HCT116 (cell line): ENCODE measurements at regions not wholly inside any gene's neighbourhood (a gene's known extent, or its start where the extent isn't known, plus 50 kb on each side); places are given as distances from the start of the nearest gene placed in this dataset.

Experiments used
- ATAC-seq: fragments of 200-7000 bp; cut with Tn5 transposase; 2 replicates; pipeline ENCODE4 v1.9.1; 2020; ENCODE audit warnings: mild to moderate bottlenecking, moderate library complexity
- BruUV-seq: library from RNA; stranded (reverse); fragments of 400-500 nt; replicated peaks from 2 replicates; lab custom pipeline; 2021; lab: Mats Ljungman, UMichigan
- CTCF ChIA-PET: fragments of 300-600 bp; sonication (Branson Sonifier 250); formaldehyde crosslinking; loops from one replicate; lab custom pipeline; 2021; ENCODE audit warnings: antibody characterized with exemption; lab: Charles Lee
- POLR2A ChIA-PET: fragments of 300-600, 350-600 bp; sonication (Branson Sonifier 250); formaldehyde crosslinking; loops from one replicate; lab custom pipeline; 2021; ENCODE audit warnings: antibody characterized with exemption; lab: Charles Lee
- RAD21 ChIA-PET, 2 experiments: fragments of 300-600 bp; sonication (Branson Sonifier 250); formaldehyde crosslinking; loops; one replicate each; lab custom pipeline; 2023; ENCODE audit warnings: low total read pairs in 2 of 2; ENCODE audit not compliant: uncharacterized antibody in 2 of 2, unreplicated experiment in 2 of 2, low non-redundant PET in 1 of 2; lab: Charles Lee
- DNase-seq: peaks from one replicate; pipeline ENCODE4 v3.0.0-alpha.2; 2010; ENCODE audit warnings: low read depth, low spot score
- H2AFZ ChIP-seq: fragments of 200-600 bp; shearing (Covaris generic), sonication (generic); 2 replicates; pipeline ENCODE4 v1.6.1; 2017; ENCODE audit warnings: low read depth, mixed run types, mixed read lengths, antibody characterized with exemption, low read length; ENCODE audit not compliant: poor library complexity, severe bottlenecking
- H3K27ac ChIP-seq: 2 replicates; pipeline ENCODE4 v1.5.1; 2012; ENCODE audit warnings: low read depth, low read length
- H3K27me3 ChIP-seq: fragments of 200-600 bp; sonication (generic); 2 replicates; pipeline ENCODE4 v1.6.1; 2016; ENCODE audit warnings: mixed run types, low read length, mixed read lengths; ENCODE audit not compliant: insufficient read depth
- H3K36me3 ChIP-seq, 2 experiments: fragments of 200-500 bp in 1 of 2; fragments of 200-600 bp in 1 of 2; sonication (Bioruptor generic) in 1 of 2; sonication (generic) in 1 of 2; 2 replicates each; pipeline versions ENCODE4 v1.5.1 to v1.6.1; 2014 to 2016; ENCODE audit warnings: low read length in 2 of 2, inconsistent platforms in 1 of 2, mixed read lengths in 1 of 2, mixed run types in 1 of 2; ENCODE audit not compliant: insufficient read depth in 2 of 2, control insufficient read depth in 1 of 2
- H3K4me1 ChIP-seq, 2 experiments: fragments of 200-600 bp in 1 of 2; sonication (generic) in 1 of 2; 2 replicates each; pipeline versions ENCODE4 v1.5.1 to v1.6.1; 2012 to 2017; ENCODE audit warnings: low read length in 2 of 2, inconsistent platforms in 1 of 2, mild to moderate bottlenecking in 1 of 2, mixed read lengths in 1 of 2, mixed run types in 1 of 2, moderate library complexity in 1 of 2; ENCODE audit not compliant: insufficient read depth in 2 of 2, control insufficient read depth in 1 of 2
- H3K4me2 ChIP-seq: fragments of 200-600 bp; sonication (generic); 2 replicates; pipeline ENCODE4 v1.6.1; 2017; ENCODE audit warnings: mixed run types, low read length, mixed read lengths
- H3K4me3 ChIP-seq, 2 experiments: fragments of 200-600 bp in 1 of 2; sonication (generic) in 1 of 2; replicated peaks in 1 of 2; 2 replicates each; pipeline ENCODE4 v1.5.1; 2011 to 2016; ENCODE audit warnings: low read length in 2 of 2, control low read depth in 1 of 2, low read depth in 1 of 2, mild to moderate bottlenecking in 1 of 2, mixed read lengths in 1 of 2, mixed run types in 1 of 2
- H3K79me2 ChIP-seq: fragments of 200-600 bp; sonication (generic); 2 replicates; pipeline ENCODE4 v1.6.1; 2017; ENCODE audit warnings: mild to moderate bottlenecking, mixed run types, low read length, moderate library complexity, mixed read lengths; ENCODE audit not compliant: insufficient read depth
- H3K9ac ChIP-seq: fragments of 200-600 bp; sonication (generic); 2 replicates; pipeline ENCODE4 v1.6.1; 2016; ENCODE audit warnings: low read length, mixed read lengths
- H3K9me2 ChIP-seq: fragments of 200-600 bp; sonication (generic), shearing (Covaris generic); 2 replicates; pipeline ENCODE4 v1.6.1; 2017; ENCODE audit warnings: mixed run types, mild to moderate bottlenecking, moderate library complexity; ENCODE audit not compliant: insufficient read depth
- H3K9me3 ChIP-seq, 2 experiments: fragments of 200-500 bp in 1 of 2; fragments of 200-600 bp in 1 of 2; sonication (Bioruptor generic) in 1 of 2; sonication (generic) in 1 of 2; 2 replicates each; pipeline ENCODE4 v1.6.1; 2014 to 2017; ENCODE audit warnings: low read length in 2 of 2, mixed read lengths in 2 of 2, inconsistent platforms in 1 of 2, low read depth in 1 of 2, mild to moderate bottlenecking in 1 of 2, mixed run types in 1 of 2, moderate library complexity in 1 of 2; ENCODE audit not compliant: control insufficient read depth in 1 of 2, insufficient read depth in 1 of 2
- H4K20me1 ChIP-seq: fragments of 200-600 bp; sonication (generic), shearing (Covaris generic); 2 replicates; pipeline ENCODE4 v1.6.1; 2017; ENCODE audit warnings: mixed run types, mild to moderate bottlenecking, moderate library complexity; ENCODE audit not compliant: insufficient read depth
- CBX3 ChIP-seq: IDR thresholded peaks from 2 replicates; pipeline ENCODE4 v1.6.1; 2012; ENCODE audit warnings: low read depth
- CEBPB ChIP-seq: IDR thresholded peaks from 2 replicates; pipeline ENCODE4 v1.6.1; 2012; ENCODE audit warnings: low read depth
- EGR1 ChIP-seq: IDR thresholded peaks from 2 replicates; pipeline ENCODE4 v1.6.1; 2012; ENCODE audit warnings: low read depth
- ELF1 ChIP-seq: IDR thresholded peaks from 2 replicates; pipeline ENCODE4 v1.6.1; 2012; ENCODE audit warnings: low read depth, borderline replicate concordance
- EZH2 ChIP-seq: fragments of 200-600 bp; sonication (generic); IDR thresholded peaks from 2 replicates; pipeline ENCODE4 v1.6.1; 2017; ENCODE audit warnings: antibody characterized with exemption, mixed run types
- EZH2phosphoT487 ChIP-seq: fragments of 200-600 bp; IDR thresholded peaks from 2 replicates; pipeline ENCODE4 v1.6.1; 2018; ENCODE audit warnings: antibody characterized with exemption, borderline replicate concordance
- FOSL1 ChIP-seq: IDR thresholded peaks from 2 replicates; pipeline ENCODE4 v1.6.1; 2012; ENCODE audit warnings: low read depth
- JUND ChIP-seq: IDR thresholded peaks from 2 replicates; pipeline ENCODE4 v1.6.1; 2012
- POLR2A ChIP-seq: IDR thresholded peaks from 2 replicates; pipeline ENCODE4 v1.7.0; 2011; ENCODE audit warnings: borderline replicate concordance; ENCODE audit not compliant: insufficient read depth, insufficient read length; ENCODE audit errors: extremely low read depth
- POLR2AphosphoS5 ChIP-seq: IDR thresholded peaks from 2 replicates; pipeline ENCODE4 v1.6.1; 2011; ENCODE audit warnings: mild to moderate bottlenecking, low read depth, low read length, moderate library complexity
- RAD21 ChIP-seq: IDR thresholded peaks from 2 replicates; pipeline ENCODE4 v1.6.1; 2012; ENCODE audit warnings: low read depth, mild to moderate bottlenecking
- SIN3A ChIP-seq: IDR thresholded peaks from 2 replicates; pipeline ENCODE4 v1.6.1; 2012; ENCODE audit warnings: low read depth
- SP1 ChIP-seq: IDR thresholded peaks from 2 replicates; pipeline ENCODE4 v1.6.1; 2012; ENCODE audit warnings: low read depth
- SRF ChIP-seq: IDR thresholded peaks from 2 replicates; pipeline ENCODE4 v1.6.1; 2012; ENCODE audit warnings: low read depth
- TCF7L2 ChIP-seq: IDR thresholded peaks from 2 replicates; pipeline ENCODE4 v1.7.0; 2011; ENCODE audit warnings: borderline replicate concordance, inconsistent platforms; ENCODE audit not compliant: insufficient read depth, insufficient read length; ENCODE audit errors: extremely low read depth
- YY1 ChIP-seq: IDR thresholded peaks from 2 replicates; pipeline ENCODE4 v1.6.1; 2011; ENCODE audit warnings: low read length, low read depth, moderate library complexity, mild to moderate bottlenecking; ENCODE audit not compliant: insufficient replicate concordance; ENCODE audit errors: extremely low read depth
- ZFX ChIP-seq: fragments of 450-650 bp; IDR thresholded peaks from 2 replicates; pipeline ENCODE4 v1.6.1; 2017
- ZNF274 ChIP-seq: fragments of 200-500 bp; sonication (Bioruptor generic); IDR thresholded peaks from 2 replicates; pipeline ENCODE4 v1.6.1; 2014; ENCODE audit warnings: mild to moderate bottlenecking, low read depth, low read length, inconsistent platforms
- intact Hi-C: fragments of 100-400 bp; cut with micrococcal nuclease; formaldehyde crosslinking; loops from 2 replicates; pipeline ENCODE4 v1.10.0; 2022
- TF ChIP-seq, protein P1 (sequence below): IDR thresholded peaks from 2 replicates; pipeline ENCODE4 v1.6.1; 2011; ENCODE audit warnings: mild to moderate bottlenecking, low read length, moderate library complexity; ENCODE audit not compliant: insufficient replicate concordance; ENCODE audit errors: extremely low read depth
- TF ChIP-seq, protein P2 (sequence below): IDR thresholded peaks from 2 replicates; pipeline ENCODE4 v1.6.1; 2012
- TF ChIP-seq, protein P3 (sequence below): IDR thresholded peaks from 2 replicates; pipeline ENCODE4 v1.6.1; 2012; ENCODE audit warnings: low read depth

DNA sequence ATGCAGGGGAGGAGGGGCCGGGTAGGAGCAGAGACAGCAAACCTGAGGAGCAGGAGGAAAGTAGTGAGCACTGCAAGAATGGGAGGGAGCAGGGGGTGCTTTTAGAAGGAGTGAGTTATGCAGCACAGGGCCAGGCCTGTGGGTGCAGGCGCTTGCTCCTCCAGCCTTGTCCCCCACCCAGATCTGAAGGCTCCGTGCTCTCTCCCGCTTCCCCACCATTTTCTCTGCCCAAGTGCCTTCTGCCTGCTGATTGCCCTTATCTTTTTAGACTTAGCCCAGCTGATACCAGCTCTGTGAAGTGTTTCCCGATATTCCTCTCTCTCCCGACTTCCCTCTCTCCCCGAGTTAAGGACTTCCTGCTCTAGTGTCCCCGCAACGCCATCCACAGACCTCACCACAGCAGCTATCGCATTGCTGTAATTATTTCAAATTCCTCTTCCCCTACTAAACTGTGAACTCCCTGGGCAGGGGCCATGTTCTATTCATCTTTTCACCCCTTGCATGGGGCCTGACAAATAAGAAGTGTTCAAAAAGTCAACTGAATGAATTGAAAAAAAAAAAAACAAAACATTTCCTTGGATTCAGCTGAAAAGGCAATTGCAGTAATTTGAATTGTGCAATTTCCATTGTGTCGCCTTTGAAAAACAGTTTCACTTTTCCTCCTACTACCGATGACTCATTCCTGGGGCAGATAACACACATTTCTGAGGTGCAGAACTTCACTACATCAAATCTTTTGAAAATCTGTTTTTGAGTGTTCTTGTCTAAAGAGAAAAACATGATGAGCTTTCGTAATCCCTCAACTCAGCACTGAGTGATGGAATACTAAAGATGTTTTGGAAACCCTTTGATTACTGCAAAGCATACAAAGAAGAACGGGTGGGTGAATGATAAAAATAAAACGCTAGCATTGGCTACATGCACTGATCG lies 69.7 kb upstream of the BMAL1 start:
- CTCF ChIA-PET = interaction anchor here (0.7 to 4.6 kb wide), 7 partner anchors 127 to 919 kb away, joined by 3 to 70 read pairs (median 5); no protein-coding TSS in a partner anchor
- BruUV-seq = no TSS peak
- POLR2A ChIA-PET = interaction anchor here (1.9 kb wide), 1 partner anchor 9 kb away, joined by 8 read pairs; no protein-coding TSS in a partner anchor
- no peaks in the 10 kb centered on the region for H3K79me2 ChIP-seq
- peak overlapping the region; percentile 33 to 51 for H3K4me3 ChIP-seq
- no peaks in the 10 kb centered on the region for H4K20me1 ChIP-seq
- peak overlapping the region; percentile 46 for H3K9ac ChIP-seq
- H3K9me3 ChIP-seq = no peaks in the 10 kb centered on the region
- H3K4me2 ChIP-seq = peak overlapping the region; percentile 77
- peaks cover 6 to 36% of the 10 kb centered on the region in 2 experiments; a peak in 3 of 4 replicates for H3K4me1 ChIP-seq
- ATAC-seq (peak; percentile 61), DNase-seq (no peak)
- intact Hi-C loops = no loop called here
- peak overlapping the region; percentile 53 for H3K27ac ChIP-seq
- peak overlapping the region; percentile 92 for H2AFZ ChIP-seq
- RAD21 ChIA-PET = interaction anchor here in 1 of 2 experiments (0.7 to 1.6 kb wide), 2 partner anchors 244 to 320 kb away, joined by 3 to 5 read pairs; no protein-coding TSS in a partner anchor
- H3K9me2 ChIP-seq = no peaks in the 10 kb centered on the region
- no peaks in the 10 kb centered on the region for H3K27me3 ChIP-seq
- no peaks in the 10 kb centered on the region for H3K36me3 ChIP-seq
- TF ChIP-seq, protein P1, sequence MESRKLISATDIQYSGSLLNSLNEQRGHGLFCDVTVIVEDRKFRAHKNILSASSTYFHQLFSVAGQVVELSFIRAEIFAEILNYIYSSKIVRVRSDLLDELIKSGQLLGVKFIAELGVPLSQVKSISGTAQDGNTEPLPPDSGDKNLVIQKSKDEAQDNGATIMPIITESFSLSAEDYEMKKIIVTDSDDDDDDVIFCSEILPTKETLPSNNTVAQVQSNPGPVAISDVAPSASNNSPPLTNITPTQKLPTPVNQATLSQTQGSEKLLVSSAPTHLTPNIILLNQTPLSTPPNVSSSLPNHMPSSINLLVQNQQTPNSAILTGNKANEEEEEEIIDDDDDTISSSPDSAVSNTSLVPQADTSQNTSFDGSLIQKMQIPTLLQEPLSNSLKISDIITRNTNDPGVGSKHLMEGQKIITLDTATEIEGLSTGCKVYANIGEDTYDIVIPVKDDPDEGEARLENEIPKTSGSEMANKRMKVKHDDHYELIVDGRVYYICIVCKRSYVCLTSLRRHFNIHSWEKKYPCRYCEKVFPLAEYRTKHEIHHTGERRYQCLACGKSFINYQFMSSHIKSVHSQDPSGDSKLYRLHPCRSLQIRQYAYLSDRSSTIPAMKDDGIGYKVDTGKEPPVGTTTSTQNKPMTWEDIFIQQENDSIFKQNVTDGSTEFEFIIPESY = no peak
- TF ChIP-seq JUND = peak; percentile 76
- peak; percentile 93 for TF ChIP-seq CEBPB
- no peak for TF ChIP-seq EZH2
- TF ChIP-seq SP1 = peak; percentile 28; the same call in 1 of the 2 replicates
- 0 out of 2 replicates have a peak, but pooled peaks have one; percentile 5 for TF ChIP-seq RAD21
- no peak for TF ChIP-seq CBX3
- TF ChIP-seq ELF1 = no peak; the same call in 1 of the 2 replicates
- no peak for TF ChIP-seq ZFX
- no peak for TF ChIP-seq SRF
- no peak for TF ChIP-seq POLR2AphosphoS5
- peak; percentile 40; the same call in 1 of the 2 replicates for TF ChIP-seq EGR1
- no peak for TF ChIP-seq POLR2A
- peak; percentile 78 for TF ChIP-seq FOSL1
- TF ChIP-seq ZNF274 = no peak
- TF ChIP-seq YY1 = no peak
- no peak for TF ChIP-seq TCF7L2
- TF ChIP-seq, protein P2, sequence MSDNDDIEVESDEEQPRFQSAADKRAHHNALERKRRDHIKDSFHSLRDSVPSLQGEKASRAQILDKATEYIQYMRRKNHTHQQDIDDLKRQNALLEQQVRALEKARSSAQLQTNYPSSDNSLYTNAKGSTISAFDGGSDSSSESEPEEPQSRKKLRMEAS = no peak
- TF ChIP-seq, protein P3, sequence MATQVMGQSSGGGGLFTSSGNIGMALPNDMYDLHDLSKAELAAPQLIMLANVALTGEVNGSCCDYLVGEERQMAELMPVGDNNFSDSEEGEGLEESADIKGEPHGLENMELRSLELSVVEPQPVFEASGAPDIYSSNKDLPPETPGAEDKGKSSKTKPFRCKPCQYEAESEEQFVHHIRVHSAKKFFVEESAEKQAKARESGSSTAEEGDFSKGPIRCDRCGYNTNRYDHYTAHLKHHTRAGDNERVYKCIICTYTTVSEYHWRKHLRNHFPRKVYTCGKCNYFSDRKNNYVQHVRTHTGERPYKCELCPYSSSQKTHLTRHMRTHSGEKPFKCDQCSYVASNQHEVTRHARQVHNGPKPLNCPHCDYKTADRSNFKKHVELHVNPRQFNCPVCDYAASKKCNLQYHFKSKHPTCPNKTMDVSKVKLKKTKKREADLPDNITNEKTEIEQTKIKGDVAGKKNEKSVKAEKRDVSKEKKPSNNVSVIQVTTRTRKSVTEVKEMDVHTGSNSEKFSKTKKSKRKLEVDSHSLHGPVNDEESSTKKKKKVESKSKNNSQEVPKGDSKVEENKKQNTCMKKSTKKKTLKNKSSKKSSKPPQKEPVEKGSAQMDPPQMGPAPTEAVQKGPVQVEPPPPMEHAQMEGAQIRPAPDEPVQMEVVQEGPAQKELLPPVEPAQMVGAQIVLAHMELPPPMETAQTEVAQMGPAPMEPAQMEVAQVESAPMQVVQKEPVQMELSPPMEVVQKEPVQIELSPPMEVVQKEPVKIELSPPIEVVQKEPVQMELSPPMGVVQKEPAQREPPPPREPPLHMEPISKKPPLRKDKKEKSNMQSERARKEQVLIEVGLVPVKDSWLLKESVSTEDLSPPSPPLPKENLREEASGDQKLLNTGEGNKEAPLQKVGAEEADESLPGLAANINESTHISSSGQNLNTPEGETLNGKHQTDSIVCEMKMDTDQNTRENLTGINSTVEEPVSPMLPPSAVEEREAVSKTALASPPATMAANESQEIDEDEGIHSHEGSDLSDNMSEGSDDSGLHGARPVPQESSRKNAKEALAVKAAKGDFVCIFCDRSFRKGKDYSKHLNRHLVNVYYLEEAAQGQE = no peak
- TF ChIP-seq EZH2phosphoT487 = no peak
- no peak for TF ChIP-seq SIN3A
